Astrocyte (in vitro differentiated cells and primary cell): ENCODE measurements at regions not wholly inside any gene's neighbourhood (a gene's known extent, or its start where the extent isn't known, plus 50 kb on each side); places are given as distances from the start of the nearest gene placed in this dataset.

Experiments
- DNase-seq: peaks from one replicate; pipeline ENCODE4 v3.0.0-alpha.2; 2010; ENCODE audit warnings: low read depth
- FAIRE-seq: peaks from 2 replicates; lab custom pipeline; 2011; peaks lifted over from hg19 to GRCh38; lab: Jason Lieb, UNC
- H2AFZ ChIP-seq: 2 replicates; pipeline ENCODE4 v1.6.0; 2012; ENCODE audit warnings: low read depth, low read length, inconsistent platforms
- H3K27ac ChIP-seq: 2 replicates; pipeline ENCODE4 v1.5.1; 2011; ENCODE audit warnings: low read depth, low read length, inconsistent platforms
- H3K27me3 ChIP-seq: 2 replicates; pipeline ENCODE4 v1.6.0; 2011; ENCODE audit warnings: low read length, inconsistent platforms; ENCODE audit not compliant: insufficient read depth
- H3K36me3 ChIP-seq: 2 replicates; pipeline ENCODE4 v1.5.1; 2011; ENCODE audit warnings: low read length, inconsistent platforms; ENCODE audit not compliant: insufficient read depth
- H3K4me1 ChIP-seq: 2 replicates; pipeline ENCODE4 v1.5.1; 2011; ENCODE audit warnings: low read length, inconsistent platforms; ENCODE audit not compliant: insufficient read depth
- H3K4me2 ChIP-seq: 2 replicates; pipeline ENCODE4 v1.6.0; 2012; ENCODE audit warnings: low read length, inconsistent platforms
- H3K4me3 ChIP-seq: 2 replicates; pipeline ENCODE4 v1.5.1; 2011; ENCODE audit warnings: low read depth, mild to moderate bottlenecking, low read length, inconsistent platforms; ENCODE audit not compliant: insufficient read depth
- H3K79me2 ChIP-seq: 2 replicates; pipeline ENCODE4 v1.6.0; 2012; ENCODE audit warnings: mild to moderate bottlenecking, low read length, inconsistent platforms; ENCODE audit not compliant: insufficient read depth
- H3K9ac ChIP-seq: 2 replicates; pipeline ENCODE4 v1.6.0; 2012; ENCODE audit warnings: mild to moderate bottlenecking, low read length, inconsistent platforms
- H3K9me3 ChIP-seq: 2 replicates; pipeline ENCODE4 v1.5.1; 2012; ENCODE audit warnings: low read depth, mild to moderate bottlenecking, low read length, inconsistent platforms; ENCODE audit not compliant: insufficient read depth
- H4K20me1 ChIP-seq: 2 replicates; pipeline ENCODE4 v1.6.0; 2012; ENCODE audit warnings: low read length, inconsistent platforms; ENCODE audit not compliant: insufficient read depth
- H3K27ac Mint-ChIP-seq: one replicate; pipeline ENCODE4 v1.8.0; 2021; ENCODE audit warnings: mild to moderate bottlenecking, mixed read lengths; ENCODE audit not compliant: unreplicated experiment
- H3K27me3 Mint-ChIP-seq: one replicate; pipeline ENCODE4 v1.8.0; 2021; ENCODE audit warnings: low read depth, mixed read lengths; ENCODE audit not compliant: unreplicated experiment
- H3K36me3 Mint-ChIP-seq: one replicate; pipeline ENCODE4 v1.8.0; 2021; ENCODE audit warnings: low read depth, mixed read lengths; ENCODE audit not compliant: unreplicated experiment
- H3K4me1 Mint-ChIP-seq: one replicate; pipeline ENCODE4 v1.8.0; 2021; ENCODE audit warnings: low read depth, mixed read lengths; ENCODE audit not compliant: unreplicated experiment
- H3K4me3 Mint-ChIP-seq: one replicate; pipeline ENCODE4 v1.8.0; 2021; ENCODE audit warnings: mild to moderate bottlenecking, moderate library complexity, mixed read lengths; ENCODE audit not compliant: unreplicated experiment
- H3K9me3 Mint-ChIP-seq: one replicate; pipeline ENCODE4 v1.8.0; 2021; ENCODE audit warnings: mild to moderate bottlenecking, mixed read lengths; ENCODE audit not compliant: unreplicated experiment
- EZH2 ChIP-seq: IDR thresholded peaks from 2 replicates; pipeline ENCODE4 v1.6.1; 2012; ENCODE audit warnings: mild to moderate bottlenecking, low read length, inconsistent platforms; ENCODE audit not compliant: insufficient read depth
- TF ChIP-seq, protein P1 (sequence below): IDR thresholded peaks from 2 replicates; pipeline ENCODE4 v1.5.1; 2011; ENCODE audit warnings: low read depth, mild to moderate bottlenecking, inconsistent platforms, low read length, moderate library complexity; ENCODE audit not compliant: insufficient read depth

DNA sequence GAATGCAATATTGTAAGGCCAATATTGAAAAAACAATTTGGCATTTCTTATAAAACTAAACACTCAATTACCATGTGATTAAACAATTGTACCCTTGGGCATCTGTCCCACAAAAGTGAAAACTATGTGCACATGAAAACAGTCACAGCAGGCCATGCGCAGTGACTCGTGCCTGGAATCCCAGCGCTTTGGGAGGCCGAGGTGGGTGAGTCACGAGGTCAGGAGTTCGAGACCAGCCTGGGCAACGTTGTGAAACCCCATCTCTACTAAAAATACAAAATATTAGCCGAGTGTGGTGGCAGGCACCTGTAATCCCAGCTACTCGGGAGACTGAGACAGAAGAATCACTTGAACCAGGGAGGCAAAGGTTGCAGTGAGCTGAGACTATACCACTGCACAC lies 343.7 kb downstream of the DMRTA1 start:
- TF ChIP-seq, protein P1, sequence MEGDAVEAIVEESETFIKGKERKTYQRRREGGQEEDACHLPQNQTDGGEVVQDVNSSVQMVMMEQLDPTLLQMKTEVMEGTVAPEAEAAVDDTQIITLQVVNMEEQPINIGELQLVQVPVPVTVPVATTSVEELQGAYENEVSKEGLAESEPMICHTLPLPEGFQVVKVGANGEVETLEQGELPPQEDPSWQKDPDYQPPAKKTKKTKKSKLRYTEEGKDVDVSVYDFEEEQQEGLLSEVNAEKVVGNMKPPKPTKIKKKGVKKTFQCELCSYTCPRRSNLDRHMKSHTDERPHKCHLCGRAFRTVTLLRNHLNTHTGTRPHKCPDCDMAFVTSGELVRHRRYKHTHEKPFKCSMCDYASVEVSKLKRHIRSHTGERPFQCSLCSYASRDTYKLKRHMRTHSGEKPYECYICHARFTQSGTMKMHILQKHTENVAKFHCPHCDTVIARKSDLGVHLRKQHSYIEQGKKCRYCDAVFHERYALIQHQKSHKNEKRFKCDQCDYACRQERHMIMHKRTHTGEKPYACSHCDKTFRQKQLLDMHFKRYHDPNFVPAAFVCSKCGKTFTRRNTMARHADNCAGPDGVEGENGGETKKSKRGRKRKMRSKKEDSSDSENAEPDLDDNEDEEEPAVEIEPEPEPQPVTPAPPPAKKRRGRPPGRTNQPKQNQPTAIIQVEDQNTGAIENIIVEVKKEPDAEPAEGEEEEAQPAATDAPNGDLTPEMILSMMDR: no peak
- no peak for TF ChIP-seq EZH2
- no peaks in the 10 kb centered on the region for H3K9me3 ChIP-seq
- no peak overlapping the region for H3K27ac ChIP-seq
- no peaks in the 10 kb centered on the region for H3K27me3 Mint-ChIP-seq
- H3K79me2 ChIP-seq: no peaks in the 10 kb centered on the region
- peaks cover 5% of the 10 kb centered on the region for H3K36me3 Mint-ChIP-seq
- peaks cover 3% of the 10 kb centered on the region for H3K9me3 Mint-ChIP-seq
- H3K4me2 ChIP-seq: no peak overlapping the region
- H3K4me3 ChIP-seq: no peak overlapping the region
- H4K20me1 ChIP-seq: no peaks in the 10 kb centered on the region
- no peaks in the 10 kb centered on the region for H3K4me1 Mint-ChIP-seq
- FAIRE-seq (no peak), DNase-seq (no peak)
- H3K4me3 Mint-ChIP-seq: no peak overlapping the region
- no peak overlapping the region for H2AFZ ChIP-seq
- no peaks in the 10 kb centered on the region for H3K4me1 ChIP-seq
- H3K36me3 ChIP-seq: no peaks in the 10 kb centered on the region
- no peak overlapping the region for H3K27ac Mint-ChIP-seq
- H3K9ac ChIP-seq: no peak overlapping the region
- H3K27me3 ChIP-seq: no peaks in the 10 kb centered on the region

GRCh38 chr9:22808876-22809275 lies 362.3 kb downstream of the DMRTA1 start:
- H3K4me1 ChIP-seq: no peaks in the 10 kb centered on the region
- Mint-ChIP-seq H3K4me1 (no peaks in the 10 kb centered on the region), H3K27me3 (no peaks in the 10 kb centered on the region), H3K36me3 (peaks cover 5% of the 10 kb centered on the region), H3K4me3 (no peak overlapping the region), H3K27ac (no peak overlapping the region), H3K9me3 (peaks cover 6% of the 10 kb centered on the region)
- no peaks in the 10 kb centered on the region for H3K36me3 ChIP-seq
- FAIRE-seq (no peak), DNase-seq (no peak)
- no peaks in the 10 kb centered on the region for H3K79me2 ChIP-seq
- no peak overlapping the region for H3K9ac ChIP-seq
- no peak overlapping the region for H2AFZ ChIP-seq
- no peak overlapping the region for H3K27ac ChIP-seq
- H4K20me1 ChIP-seq: no peaks in the 10 kb centered on the region
- TF ChIP-seq EZH2: no peak
- TF ChIP-seq, protein P1: no peak
- no peak overlapping the region for H3K4me3 ChIP-seq
- no peaks in the 10 kb centered on the region for H3K27me3 ChIP-seq
- no peak overlapping the region for H3K4me2 ChIP-seq
- no peaks in the 10 kb centered on the region for H3K9me3 ChIP-seq

DNA sequence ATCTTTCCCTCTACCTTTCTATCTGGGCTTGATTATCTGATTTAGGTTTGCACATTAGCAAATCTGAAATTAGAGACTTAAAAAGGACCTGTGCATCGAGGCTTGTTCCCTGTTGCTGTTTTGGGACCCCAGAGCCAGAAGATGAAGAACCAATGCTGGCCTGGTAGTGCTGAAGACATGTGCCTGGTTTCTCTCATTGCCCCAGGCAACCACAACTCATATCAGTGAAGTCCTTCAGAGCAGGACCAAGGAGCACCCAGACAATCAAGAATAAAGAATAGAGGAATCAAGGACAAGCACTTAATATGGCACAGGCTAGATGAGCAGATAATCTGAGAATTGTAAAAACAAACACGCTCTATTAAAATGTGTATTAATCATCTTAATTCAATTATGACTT lies 362.7 kb downstream of the DMRTA1 start:
- H3K9me3 Mint-ChIP-seq: peaks cover 3% of the 10 kb centered on the region
- H3K4me3 ChIP-seq: no peak overlapping the region
- H2AFZ ChIP-seq: no peak overlapping the region

More for the DNA sequence above, 362.7 kb downstream of the DMRTA1 start:
- Histone ChIP-seq H4K20me1 (no peaks in the 10 kb centered on the region), H3K4me2 (no peak overlapping the region), H3K4me1 (no peaks in the 10 kb centered on the region), H3K27ac (no peak overlapping the region), H3K79me2 (no peaks in the 10 kb centered on the region), H3K27me3 (no peaks in the 10 kb centered on the region), H3K9ac (no peak overlapping the region), H3K9me3 (no peaks in the 10 kb centered on the region), H3K36me3 (no peaks in the 10 kb centered on the region)
- no peak for TF ChIP-seq EZH2
- TF ChIP-seq, protein P1: no peak
- Mint-ChIP-seq H3K27ac (no peak overlapping the region), H3K27me3 (no peaks in the 10 kb centered on the region), H3K36me3 (peaks cover 2% of the 10 kb centered on the region), H3K4me1 (no peaks in the 10 kb centered on the region), H3K4me3 (no peak overlapping the region)
- DNase-seq: no peak
- FAIRE-seq: no peak
